ENCODE measurements at regions not wholly inside any gene's neighbourhood (a gene's known extent, or its start where the extent isn't known, plus 50 kb on each side); places are given as distances from the start of the nearest gene placed in this dataset.

GRCh38 chr1:30513396-30514136, 209.8 kb downstream of the MATN1 start:
- no peak for DNase-seq

- no peak for DNase-seq
These were observed 210.5 kb downstream of the MATN1 start for GRCh38 chr1:30512914-30513265.

DNA sequence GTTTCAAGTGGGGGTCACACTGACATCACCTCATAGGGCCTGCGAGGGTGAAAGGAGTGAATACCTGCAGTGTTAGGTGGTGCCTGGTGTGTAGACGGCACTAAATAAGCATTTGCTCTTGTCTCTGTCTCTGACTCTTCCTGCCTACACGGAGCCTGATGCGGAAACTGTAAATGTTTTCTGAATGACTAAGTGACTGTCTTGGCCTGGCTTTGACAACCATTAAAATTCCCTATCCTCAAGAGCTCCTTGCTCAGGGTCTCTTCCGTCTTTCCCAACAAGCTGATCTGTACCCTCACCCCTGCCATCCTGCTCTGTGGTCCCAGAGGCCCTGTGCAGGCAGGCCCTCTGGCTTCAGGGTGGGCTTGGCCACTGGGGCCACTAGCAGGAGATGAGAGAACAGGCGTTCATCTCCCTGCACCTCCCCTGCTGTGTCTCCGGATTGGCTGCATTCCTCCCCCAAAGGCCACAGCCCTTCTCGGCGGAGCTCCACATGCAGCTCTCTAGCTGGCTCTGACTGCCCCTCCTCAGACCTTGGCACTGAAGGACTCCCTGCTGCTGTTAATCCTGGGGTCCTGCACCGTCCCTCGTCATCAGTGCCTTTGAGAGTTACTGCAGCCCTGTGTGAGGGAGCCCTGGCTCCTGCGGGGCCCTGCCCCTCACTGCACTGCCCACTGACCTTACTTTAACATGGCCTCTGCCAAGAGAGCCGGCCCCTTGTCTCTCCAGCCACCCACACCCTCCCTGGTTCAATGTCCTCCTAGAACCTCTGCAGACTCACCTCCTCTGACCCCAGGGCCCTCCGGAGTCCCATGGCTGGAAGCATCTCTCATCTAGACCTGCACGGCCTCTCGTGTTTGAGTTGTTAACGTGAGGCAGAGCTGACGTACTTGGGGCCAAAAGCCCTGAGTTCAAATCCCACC, 211.1 kb downstream of the MATN1 start:
- peak; percentile 84 for DNase-seq

- DNase-seq = no peak
These were observed 211.8 kb downstream of the MATN1 start for GRCh38 chr1:30511563-30511962.

DNA sequence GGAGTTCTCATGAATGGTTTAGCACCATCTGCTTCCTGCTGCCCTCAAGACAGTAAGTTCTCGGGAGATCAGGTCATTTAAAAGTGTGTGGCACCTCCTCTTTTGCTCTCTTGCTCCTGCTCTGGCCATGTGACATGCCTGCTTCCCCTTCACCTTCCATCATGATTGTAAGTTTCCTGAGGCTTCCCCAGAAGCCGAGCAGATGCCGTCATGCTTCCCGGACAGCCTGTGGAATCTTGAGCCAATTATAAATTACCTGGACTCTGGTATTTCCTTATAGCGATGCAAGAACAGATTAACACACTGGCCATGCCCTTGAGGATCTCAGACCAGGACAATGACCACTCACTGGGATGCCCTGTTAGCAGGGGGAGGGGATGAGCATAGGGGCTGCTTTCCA, 212.3 kb downstream of the MATN1 start:
- DNase-seq = no peak

GRCh38 chr1:30509670-30510069, 213.7 kb downstream of the MATN1 start:
- no peak for DNase-seq

DNA sequence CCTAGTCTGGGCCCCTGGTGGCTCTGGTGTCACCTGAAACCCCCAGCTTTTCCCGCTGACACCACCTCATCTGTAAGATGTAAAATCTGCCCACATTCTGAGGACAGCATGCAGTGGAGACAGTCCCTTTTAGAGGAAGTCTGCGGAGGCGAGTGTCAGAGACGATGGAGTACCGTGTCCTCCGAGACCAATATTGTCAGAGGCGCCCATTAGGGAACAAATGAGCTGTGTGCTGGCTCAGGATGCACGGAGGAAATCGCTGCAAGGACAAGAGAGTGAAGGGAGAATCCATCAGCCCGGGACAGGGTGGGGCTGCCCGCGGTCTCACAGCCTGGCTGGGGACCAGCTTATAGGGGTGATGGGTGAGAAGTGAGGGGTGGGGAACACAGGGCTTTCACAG, 214.8 kb downstream of the MATN1 start:
- DNase-seq = no peak

- no peak for DNase-seq
These were observed 215.3 kb downstream of the MATN1 start for GRCh38 chr1:30508175-30508448.

DNA sequence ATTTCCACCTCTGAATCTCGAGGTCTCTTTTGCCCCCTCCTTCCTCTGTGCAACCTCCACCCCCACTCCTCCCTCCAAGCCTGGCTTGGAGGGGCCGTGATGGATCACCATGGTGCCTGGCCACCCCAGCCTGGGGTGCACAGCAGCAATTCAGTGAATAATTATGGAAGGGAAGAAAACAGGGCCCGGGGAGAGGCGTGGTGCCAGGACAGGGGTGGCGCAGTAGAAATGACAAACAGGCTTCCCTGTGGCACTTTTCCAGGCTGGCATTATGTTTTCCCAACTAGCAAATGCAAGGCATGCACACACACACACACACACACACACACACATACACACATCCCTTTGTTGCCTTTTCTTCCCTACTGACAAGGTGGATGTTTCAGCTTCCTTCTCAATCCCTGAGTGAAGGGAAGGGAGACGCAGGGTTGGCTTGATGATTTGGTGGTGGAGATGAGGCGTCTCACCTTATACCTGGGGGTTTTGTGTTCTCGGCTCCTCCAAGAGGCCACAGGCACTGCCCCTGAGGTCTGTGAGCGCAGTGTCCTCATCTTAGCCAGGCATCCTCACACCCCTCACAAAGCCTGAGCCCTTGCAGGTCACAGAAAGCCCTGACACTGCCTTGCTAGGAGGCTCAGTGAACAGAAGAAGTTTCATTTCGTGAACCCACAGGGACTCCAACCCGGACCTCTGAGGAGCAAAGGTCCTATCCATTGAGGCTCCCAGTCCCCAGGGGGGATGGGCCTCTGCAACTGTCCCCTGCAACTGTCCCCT, 215.8 kb downstream of the MATN1 start:
- no peak for DNase-seq

- DNase-seq = no peak
These were observed 216.4 kb downstream of the MATN1 start for GRCh38 chr1:30507016-30507312.

DNA sequence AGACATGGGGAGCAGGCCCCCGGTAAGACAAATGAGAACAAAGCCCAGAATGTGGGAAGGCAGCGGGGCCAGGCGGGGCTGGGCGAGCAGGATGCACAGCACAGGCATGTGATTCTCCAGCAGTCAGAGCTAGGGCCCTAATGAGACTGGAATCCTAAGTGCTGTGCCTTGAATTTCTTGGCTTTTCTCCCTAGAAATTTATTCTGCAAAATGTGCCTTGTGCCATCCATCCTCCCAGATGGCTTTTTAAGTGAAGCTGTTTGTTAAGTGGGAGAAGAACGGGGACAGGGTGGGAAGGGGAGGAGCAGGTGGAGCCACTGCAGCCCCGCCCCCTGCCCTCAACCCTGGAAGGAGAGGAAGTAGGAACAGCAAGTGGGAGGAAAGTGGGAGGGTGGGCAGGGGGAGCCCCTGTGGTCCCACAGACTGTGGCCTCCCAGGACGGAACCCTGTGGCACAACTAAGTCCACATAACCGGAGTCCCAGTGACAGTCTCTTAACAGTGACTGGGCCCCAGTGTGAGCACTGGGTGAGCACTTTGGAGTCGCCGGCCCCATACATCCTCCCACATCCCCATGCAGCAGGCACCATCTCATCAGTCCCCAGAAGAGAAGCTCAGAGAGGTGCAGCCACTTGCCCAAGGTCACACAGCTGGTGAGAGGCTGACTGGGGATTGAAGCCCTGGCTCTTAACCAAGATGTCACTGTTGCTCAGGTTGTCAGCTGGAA, 216.9 kb downstream of the MATN1 start:
- DNase-seq = no peak

GRCh38 chr1:30505853-30506252, 217.5 kb downstream of the MATN1 start:
- DNase-seq = no peak

DNA sequence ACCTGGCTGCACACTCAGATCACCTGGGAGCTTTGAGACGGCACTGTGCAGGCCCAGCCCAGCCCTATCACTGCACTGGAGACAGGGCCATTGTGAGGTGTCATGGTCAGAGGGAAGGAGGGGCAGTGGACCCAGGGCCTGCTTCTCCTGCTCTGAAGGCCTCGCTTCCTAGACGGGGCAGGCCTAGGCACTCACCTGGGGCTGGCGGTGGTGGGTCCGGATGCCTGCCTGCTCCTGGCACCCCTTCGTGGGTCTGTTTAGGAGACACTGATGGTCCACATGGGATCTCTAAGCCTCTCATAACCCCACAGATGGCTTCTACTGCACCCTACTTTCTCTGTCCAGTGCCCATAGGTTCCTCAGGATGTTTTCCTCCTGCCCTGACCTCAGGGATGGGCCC, 230.9 kb downstream of the MATN1 start:
- no peak for DNase-seq

DNA sequence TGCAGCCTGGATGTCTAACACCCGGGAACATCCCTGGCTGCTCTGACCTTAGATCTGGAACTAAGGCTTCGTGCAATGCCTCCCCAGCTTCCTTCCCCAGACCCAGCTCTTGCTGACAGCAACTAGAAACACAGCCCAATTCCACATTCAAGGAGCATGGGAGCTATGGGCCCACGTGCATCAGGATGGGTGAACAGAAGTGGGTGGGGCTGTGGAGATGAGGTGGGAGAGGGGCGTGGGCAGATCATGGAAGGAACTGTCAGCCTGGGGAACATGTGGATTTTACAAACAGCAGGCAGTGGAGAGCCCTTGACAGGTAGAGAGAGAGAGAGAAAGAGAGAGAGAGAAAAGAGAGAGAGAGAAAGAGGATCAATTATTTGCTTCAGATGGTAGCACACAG, 231.6 kb downstream of the MATN1 start:
- no peak for DNase-seq

DNA sequence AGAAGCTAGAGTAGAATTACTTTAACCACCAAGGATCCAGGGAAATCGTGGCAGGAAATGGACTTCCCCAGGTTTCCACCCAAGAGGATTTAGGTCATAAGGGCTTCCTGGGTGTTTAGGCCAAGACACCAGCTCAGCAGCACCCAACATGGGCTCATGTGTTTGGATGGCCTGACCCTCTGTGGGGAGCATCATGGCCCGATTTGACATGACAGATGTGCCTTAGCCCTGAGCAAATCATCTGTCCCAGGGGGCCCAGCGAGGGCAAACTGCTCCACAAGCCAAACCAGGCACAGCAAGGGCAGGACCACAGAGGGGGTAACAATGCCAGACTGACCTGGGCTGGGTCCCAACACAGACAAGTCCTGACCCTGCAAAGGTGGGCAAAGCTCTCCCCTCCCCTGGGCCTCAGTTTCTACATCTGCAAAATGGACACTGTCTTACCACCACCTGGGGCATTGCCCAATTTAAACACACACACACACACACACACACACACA, 232.8 kb downstream of the MATN1 start:
- DNase-seq = no peak

DNA sequence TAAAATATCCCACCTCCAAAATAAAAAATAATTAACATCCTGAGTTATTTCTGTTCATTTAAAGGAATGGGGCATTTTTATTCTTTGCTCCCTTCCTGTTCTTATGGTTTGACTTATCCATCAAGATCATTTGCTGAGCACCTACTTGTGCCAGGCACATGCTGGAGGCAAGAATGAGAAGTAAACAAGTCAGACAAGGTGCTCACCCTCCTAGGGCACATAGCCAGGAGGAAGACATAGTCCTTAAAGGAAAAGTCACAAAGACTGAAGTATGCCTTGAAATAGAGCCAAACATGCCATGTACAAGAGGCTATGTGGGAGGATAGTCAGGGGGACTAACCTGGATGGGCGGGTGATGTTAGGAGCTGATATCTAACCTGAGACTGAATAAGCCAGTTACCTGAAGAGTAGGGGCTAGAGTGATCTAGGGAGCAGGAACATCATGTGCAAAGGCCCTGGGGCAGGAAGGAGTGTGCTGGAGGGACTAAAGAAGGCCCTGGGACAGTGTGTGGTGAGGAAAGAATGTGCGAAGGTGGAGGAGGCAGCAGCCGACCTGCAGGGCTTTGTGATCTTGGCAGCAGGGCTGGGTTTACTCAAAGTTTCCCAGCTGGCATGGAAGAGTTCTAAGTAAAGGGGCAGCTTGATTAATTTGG, 233.5 kb downstream of the MATN1 start:
- DNase-seq = no peak

DNA sequence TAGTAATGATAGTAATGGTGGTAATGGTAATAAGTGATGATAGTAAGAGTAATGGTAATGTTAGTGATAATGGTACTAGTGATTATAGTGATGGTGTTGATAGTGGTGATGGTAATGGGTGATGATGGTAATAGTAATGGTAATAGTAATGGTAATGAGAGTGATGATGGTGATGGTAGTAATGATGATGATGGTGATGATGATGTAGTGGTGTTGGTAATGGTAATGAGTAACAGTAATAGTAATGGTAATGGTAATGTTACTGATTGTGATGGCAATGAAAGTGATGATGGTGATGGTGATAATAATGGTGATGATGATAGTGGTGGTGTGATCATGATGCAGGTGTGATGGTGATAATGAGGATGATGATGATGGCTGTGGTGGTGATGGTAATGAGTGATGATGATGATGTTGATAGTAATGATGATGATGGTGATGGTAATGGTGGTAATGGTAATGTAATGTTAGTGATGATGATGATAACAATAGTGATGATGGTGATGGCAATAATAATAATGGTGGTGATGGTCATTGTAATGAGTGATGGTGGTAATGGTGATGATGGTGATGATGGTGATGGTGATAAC, 235.0 kb downstream of the MATN1 start:
- DNase-seq = no peak

- DNase-seq = no peak
These were observed 236.3 kb downstream of the MATN1 start for GRCh38 chr1:30487042-30487441.

DNA sequence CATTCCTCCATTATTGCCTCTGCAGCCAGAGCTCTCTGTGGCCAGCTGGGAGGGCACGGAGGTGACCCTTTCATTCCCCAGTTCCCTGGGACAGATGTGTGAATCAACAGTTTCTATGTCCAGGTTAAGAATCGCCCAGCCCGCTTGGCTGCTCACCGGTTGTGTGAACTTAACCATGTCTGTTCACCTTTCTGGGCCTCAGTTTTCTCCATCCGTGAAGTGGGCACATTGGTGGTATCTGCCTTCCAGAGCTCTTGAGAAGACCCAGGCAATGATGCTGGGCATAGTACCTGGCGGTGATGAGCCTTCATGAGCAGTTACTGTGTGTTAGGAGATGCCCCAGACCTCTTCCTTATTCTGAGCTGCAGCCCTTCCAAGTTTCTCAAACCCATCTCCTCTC, 238.3 kb downstream of the MATN1 start:
- DNase-seq = no peak

GRCh38 chr1:30484668-30485067, 238.7 kb downstream of the MATN1 start:
- DNase-seq = no peak

DNA sequence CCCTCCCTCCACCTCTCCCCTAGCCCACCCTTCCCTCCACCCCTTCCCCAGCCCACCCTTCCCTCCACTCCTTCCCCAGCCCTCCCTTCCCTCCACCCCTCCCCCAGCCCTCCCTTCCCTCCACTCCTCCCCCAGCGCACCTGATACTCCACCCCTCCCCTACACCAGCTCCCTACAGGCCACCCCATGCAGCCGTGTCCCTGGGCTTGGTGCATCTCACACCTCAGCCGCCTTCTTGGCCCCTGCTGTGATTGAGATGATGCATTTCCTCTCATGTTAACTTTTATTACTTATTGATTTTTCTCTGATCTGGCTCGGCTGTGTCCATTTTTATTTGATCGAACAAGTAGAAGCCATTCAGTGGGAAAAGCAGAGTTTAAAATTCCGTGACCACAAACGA, 243.8 kb downstream of the MATN1 start:
- no peak for DNase-seq
